IMR-90 (cell line): ENCODE measurements at regions not wholly inside any gene's neighbourhood (a gene's known extent, or its start where the extent isn't known, plus 50 kb on each side); places are given as distances from the start of the nearest gene placed in this dataset.

ENCODE experiments used
- ATAC-seq: fragments of 200-7000 bp; cut with Tn5 transposase; 2 replicates; pipeline ENCODE4 v1.9.1; 2020; ENCODE audit warnings: low read depth, mild to moderate bottlenecking, moderate library complexity
- BruUV-seq: library from RNA; stranded (reverse); fragments of 400-500 nt; replicated peaks from 2 replicates; lab custom pipeline; 2021; lab: Mats Ljungman, UMichigan
- CTCF ChIA-PET: fragments of 300-600 bp; formaldehyde crosslinking; extraction: SDS; loops from one replicate; lab custom pipeline; 2021; ENCODE audit warnings: antibody characterized with exemption; lab: Yijun Ruan, JAX
- POLR2A ChIA-PET: fragments of 300-600 bp; sonication (Branson Sonifier 250); formaldehyde crosslinking; loops from one replicate; lab custom pipeline; 2022; ENCODE audit warnings: antibody characterized with exemption; ENCODE audit not compliant: unreplicated experiment; lab: Charles Lee
- DNase-seq: peaks from one replicate; pipeline ENCODE4 v3.0.0; 2013
- H2AFZ ChIP-seq: replicated peaks from 2 replicates; pipeline ENCODE3; 2013; ENCODE audit warnings: low read length, mild to moderate bottlenecking; ENCODE audit not compliant: poor library complexity
- H2AK5ac ChIP-seq: 2 replicates; pipeline ENCODE4 v1.6.1; 2013; ENCODE audit warnings: low read depth, low read length, inconsistent platforms
- H2AK9ac ChIP-seq: replicated peaks from 2 replicates; pipeline ENCODE3; 2013; ENCODE audit warnings: mild to moderate bottlenecking, low read depth, low read length, moderate library complexity; ENCODE audit not compliant: poor library complexity
- H2BK120ac ChIP-seq: 2 replicates; pipeline ENCODE4 v1.6.1; 2013; ENCODE audit warnings: low read depth, low read length, inconsistent platforms
- H2BK15ac ChIP-seq: 3 replicates; pipeline ENCODE4 v1.6.1; 2013; ENCODE audit warnings: low read depth, low read length, inconsistent platforms
- H2BK20ac ChIP-seq: 2 replicates; pipeline ENCODE4 v1.6.1; 2013; ENCODE audit warnings: low read depth, mild to moderate bottlenecking, inconsistent platforms, low read length, moderate library complexity
- H2BK5ac ChIP-seq: 2 replicates; pipeline ENCODE4 v1.6.1; 2013; ENCODE audit warnings: mild to moderate bottlenecking, low read depth, low read length, inconsistent platforms; ENCODE audit not compliant: poor library complexity, severe bottlenecking
- H3K14ac ChIP-seq: replicated peaks from 2 replicates; pipeline ENCODE4 v1.6.1; 2013; ENCODE audit warnings: low read depth, low read length, inconsistent platforms
- H3K18ac ChIP-seq: 2 replicates; pipeline ENCODE4 v1.6.1; 2013; ENCODE audit warnings: low read depth, low read length, control low read depth
- H3K23ac ChIP-seq: 2 replicates; pipeline ENCODE4 v1.6.1; 2013; ENCODE audit warnings: low read depth, low read length, inconsistent platforms
- H3K27ac ChIP-seq: 2 replicates; pipeline ENCODE4 v1.5.1; 2013; ENCODE audit warnings: mild to moderate bottlenecking, control low read depth, low read length; ENCODE audit not compliant: insufficient read depth
- H3K27me3 ChIP-seq: 2 replicates; pipeline ENCODE4 v1.6.1; 2013; ENCODE audit warnings: low read length; ENCODE audit not compliant: control insufficient read depth, insufficient read depth
- H3K36me3 ChIP-seq: 2 replicates; pipeline ENCODE4 v1.6.1; 2013; ENCODE audit warnings: low read length, mixed read lengths; ENCODE audit not compliant: control insufficient read depth, insufficient read depth
- H3K4ac ChIP-seq: 2 replicates; pipeline ENCODE4 v1.6.1; 2013; ENCODE audit warnings: low read depth, low read length, inconsistent platforms
- H3K4me1 ChIP-seq: 2 replicates; pipeline ENCODE4 v1.6.1; 2013; ENCODE audit warnings: low read length, mixed read lengths; ENCODE audit not compliant: control insufficient read depth, insufficient read depth
- H3K4me2 ChIP-seq: 2 replicates; pipeline ENCODE4 v1.6.1; 2013; ENCODE audit warnings: low read depth, mild to moderate bottlenecking, control low read depth, low read length, moderate library complexity
- H3K4me3 ChIP-seq: 2 replicates; pipeline ENCODE4 v1.5.1; 2013; ENCODE audit warnings: low read depth, mild to moderate bottlenecking, control low read depth, low read length, moderate library complexity; ENCODE audit not compliant: insufficient read depth
- H3K56ac ChIP-seq: 2 replicates; pipeline ENCODE4 v1.6.1; 2013; ENCODE audit warnings: low read length, inconsistent platforms; ENCODE audit not compliant: insufficient read depth; ENCODE audit errors: extremely low read depth
- H3K79me1 ChIP-seq, 2 experiments: 2 replicates each; pipeline ENCODE4 v1.6.1; 2013; ENCODE audit warnings: low read length in 2 of 2, inconsistent platforms in 1 of 2, low read depth in 1 of 2
- H3K9ac ChIP-seq: 2 replicates; pipeline ENCODE4 v1.6.1; 2013; ENCODE audit warnings: low read depth, low read length, control low read depth
- H3K9me1 ChIP-seq: 2 replicates; pipeline ENCODE4 v1.6.1; 2013; ENCODE audit warnings: low read length, inconsistent platforms; ENCODE audit not compliant: insufficient read depth
- H3K9me3 ChIP-seq: 2 replicates; pipeline ENCODE4 v1.6.1; 2013; ENCODE audit warnings: low read length; ENCODE audit not compliant: control insufficient read depth, insufficient read depth
- H4K20me1 ChIP-seq: 2 replicates; pipeline ENCODE4 v1.6.1; 2013; ENCODE audit warnings: low read length, inconsistent platforms; ENCODE audit not compliant: insufficient read depth
- H4K5ac ChIP-seq: 2 replicates; pipeline ENCODE4 v1.6.1; 2013; ENCODE audit warnings: mild to moderate bottlenecking, low read depth, low read length, control low read depth
- H4K8ac ChIP-seq, 2 experiments: 2 replicates each; pipeline ENCODE4 v1.6.1; 2013; ENCODE audit warnings: low read depth in 2 of 2, low read length in 2 of 2, control low read depth in 1 of 2, inconsistent platforms in 1 of 2
- H4K91ac ChIP-seq: 2 replicates; pipeline ENCODE4 v1.6.1; 2013; ENCODE audit warnings: low read depth, low read length, inconsistent platforms; ENCODE audit not compliant: insufficient read depth
- BHLHE40 ChIP-seq: fragments of 150-350 bp; IDR thresholded peaks from 2 replicates; pipeline ENCODE4 v1.6.1; 2016; ENCODE audit warnings: mild to moderate bottlenecking, low read depth, low read length
- MXI1 ChIP-seq: IDR thresholded peaks from 2 replicates; pipeline ENCODE4 v1.6.1; 2012; ENCODE audit warnings: low read depth, mild to moderate bottlenecking, low read length, moderate library complexity, borderline replicate concordance
- WGBS, 2 experiments: methylation state at CpG; one replicate each; pipeline versions ENCODE4 v1.1.5 to v1.1.7; 2013; ENCODE audit warnings: missing lambda C conversion rate in 2 of 2; ENCODE audit not compliant: insufficient read length in 1 of 2; ENCODE audit errors: extremely low coverage in 2 of 2; 5-methylcytosine and 5-hydroxymethylcytosine counted together
- dilution Hi-C: fragments of 300-500 bp; cut with HindIII; formaldehyde crosslinking; loops from one replicate; pipeline ENCODE4 v1.14.3; 2018; ENCODE audit warnings: low sequenced_read_pairs; ENCODE audit not compliant: unreplicated experiment
- in situ Hi-C: fragments of 300-500 bp; cut with MboI; formaldehyde crosslinking; loops from 3 replicates; pipeline ENCODE4 v1.14.3; 2019; ENCODE audit warnings: low sequenced_read_pairs, inconsistent platforms, mixed read lengths
- intact Hi-C: fragments of 100-400 bp; cut with micrococcal nuclease; formaldehyde crosslinking; loops from 2 replicates; pipeline ENCODE4 v1.10.0; 2022

DNA sequence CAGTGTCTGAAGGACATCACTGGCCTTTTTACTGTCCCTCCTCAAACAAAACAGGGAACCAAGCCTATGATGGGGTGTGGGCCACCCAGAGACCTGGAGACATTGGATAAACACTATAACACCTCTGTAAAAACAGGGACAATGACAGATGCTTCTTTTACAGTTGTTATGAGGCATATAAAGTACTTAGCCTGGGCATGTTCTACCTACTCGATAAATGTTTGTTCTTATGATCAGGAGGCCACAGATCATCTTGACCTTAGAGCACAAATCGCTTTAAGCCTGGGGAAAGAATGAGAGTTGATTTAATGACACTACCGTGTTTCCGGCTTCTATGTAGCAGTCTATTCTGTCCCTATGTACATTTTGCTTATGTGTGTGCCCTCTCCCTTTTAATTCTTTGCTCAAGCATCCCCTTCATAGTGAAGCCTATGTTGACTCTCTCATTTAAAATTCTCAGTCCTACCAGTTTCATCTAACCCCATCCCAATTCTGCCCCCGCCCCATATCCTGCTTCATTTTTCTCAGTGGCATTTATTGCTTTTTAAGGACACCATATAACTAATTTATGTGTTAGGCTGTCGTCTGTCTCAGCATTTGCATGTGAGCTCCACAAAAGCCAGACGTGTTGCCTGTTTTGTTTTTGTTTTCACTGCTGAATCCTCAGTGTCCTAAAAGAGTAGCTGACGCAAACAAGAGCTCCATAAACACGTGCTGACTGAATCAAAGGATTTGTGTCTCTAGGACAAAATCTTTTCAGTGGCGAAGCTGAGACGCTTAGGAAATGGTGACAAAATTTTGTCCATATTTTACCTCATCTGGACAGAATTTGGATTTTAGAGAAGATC is 182.3 kb upstream of the ST6GAL2 start:
- intact Hi-C loops (no loop called here), in situ Hi-C loops (no loop called here), dilution Hi-C loops (no loop called here)
- Histone ChIP-seq H2BK20ac (no peak overlapping the region), H3K14ac (no peak overlapping the region), H3K18ac (no peak overlapping the region), H2BK15ac (no peak overlapping the region), H4K8ac (no peak overlapping the region), H3K9me3 (peaks cover 4% of the 10 kb centered on the region), H3K9me1 (no peaks in the 10 kb centered on the region), H3K27ac (no peak overlapping the region), H3K79me1 (no peaks in the 10 kb centered on the region), H2BK5ac (no peak overlapping the region), H2BK120ac (no peak overlapping the region), H2AK5ac (no peak overlapping the region), H3K23ac (no peak overlapping the region), H3K27me3 (no peaks in the 10 kb centered on the region), H3K56ac (no peak overlapping the region), H3K4ac (no peak overlapping the region), H4K91ac (no peak overlapping the region), H3K4me1 (no peaks in the 10 kb centered on the region), H4K20me1 (no peaks in the 10 kb centered on the region), H3K4me3 (no peak overlapping the region), H3K4me2 (no peak overlapping the region), H3K36me3 (no peaks in the 10 kb centered on the region), H3K9ac (no peak overlapping the region), H2AFZ (no peak overlapping the region), H4K5ac (no peak overlapping the region), H2AK9ac (no peak overlapping the region)
- WGBS, 2 experiments, result 17% methylated on average over 1 of the region's 11 CpGs; no CpG with 5 or more reads in 1 of the 2 experiments
- no TSS peak for BruUV-seq
- CTCF ChIA-PET, result no interaction called here
- TF ChIP-seq BHLHE40, result no peak
- TF ChIP-seq MXI1, result no peak
- DNase-seq (no peak), ATAC-seq (no peak)
- POLR2A ChIA-PET, result no interaction called here
